Upper lobe of left lung (tissue), 4 donors: ENCODE measurements at regions not wholly inside any gene's neighbourhood (a gene's known extent, or its start where the extent isn't known, plus 50 kb on each side); places are given as distances from the start of the nearest gene placed in this dataset.

Experiments used
- CTCF ChIP-seq, 6 experiments: fragments of 450-650 bp in 4 of 6; fragments of 200-600 bp in 2 of 6; sonication (generic) in 2 of 6; IDR thresholded peaks; one replicate each; pipeline ENCODE4 v1.5.1; 2016 to 2019; ENCODE audit warnings: antibody characterized with exemption in 6 of 6
- EP300 ChIP-seq, 4 donors: sonication (generic); formaldehyde crosslinking; IDR thresholded peaks; one replicate each; pipeline ENCODE4 v1.5.1; 2017; ENCODE audit warnings: antibody characterized with exemption in 4 of 4, control low read depth in 2 of 4
- POLR2A ChIP-seq, 4 donors: fragments of 450-650 bp; IDR thresholded peaks; one replicate each; pipeline ENCODE4 v1.5.1; 2016 to 2017; ENCODE audit warnings: antibody characterized with exemption in 4 of 4, mild to moderate bottlenecking in 2 of 4
- POLR2AphosphoS5 ChIP-seq, 2 donors: sonication (generic); formaldehyde crosslinking; IDR thresholded peaks; one replicate each; pipeline ENCODE4 v1.5.1; 2017; ENCODE audit warnings: antibody characterized with exemption in 2 of 2

GRCh38 chr1:187338762-187339412, 510.1 kb downstream of the PLA2G4A start:
- TF ChIP-seq POLR2A (IDR thresholded peaks at IDR 0.05) = no peak
- TF ChIP-seq EP300 (IDR thresholded peaks at IDR 0.05) = no peak
- no peak for TF ChIP-seq CTCF (IDR thresholded peaks at IDR 0.05)
- no peak for TF ChIP-seq POLR2AphosphoS5 (IDR thresholded peaks at IDR 0.05)
